ENCODE measurements at regions not wholly inside any gene's neighbourhood (a gene's known extent, or its start where the extent isn't known, plus 50 kb on each side); places are given as distances from the start of the nearest gene placed in this dataset.
"Not testable (repeated sequence)": the region's sequence is repeated elsewhere in the genome, so short reads cannot be mapped to it uniquely, and the experiment has no call there.

- 51 to 75% methylated on average over 3 to 6 of the region's 6 CpGs for WGBS, 2 donors (ENCODE audit: low coverage in 1 of 2)
- Histone ChIP-seq H3K4me3 (no peak overlapping the region), H3K9me3 (no peaks in the 10 kb centered on the region), H3K27ac (no peak overlapping the region), H3K27me3 (no peaks in the 10 kb centered on the region), H3K36me3 (no peaks in the 10 kb centered on the region), H3K4me1 (no peaks in the 10 kb centered on the region)
- in situ Hi-C loops (cut with MboI; ENCODE audit: low pct_ligation_motif_present in 1 of 4, low pct_unique_long_range_greater_than_20kb in 1 of 4, low sequenced_read_pairs in 3 of 4) (no loop called here), intact Hi-C loops (cut with DNase I; ENCODE audit: low total_unique reads) (no loop called here)
- DNase-seq, result no peak
- TF ChIP-seq EP300 (IDR thresholded peaks at IDR 0.05; ENCODE audit: low read depth) (no peak), CTCF (IDR thresholded peaks at IDR 0.05) (no peak)
Measured at GRCh38 chrX:142891046-142891445, 134.7 kb upstream of the SPANXN4 start.

- Histone ChIP-seq H3K27ac (no peak overlapping the region), H3K4me3 (no peak overlapping the region), H3K4me1 (no peaks in the 10 kb centered on the region), H3K36me3 (no peaks in the 10 kb centered on the region), H3K27me3 (no peaks in the 10 kb centered on the region), H3K9me3 (no peaks in the 10 kb centered on the region)
- in situ Hi-C loops (cut with MboI; ENCODE audit: low pct_ligation_motif_present in 1 of 4, low pct_unique_long_range_greater_than_20kb in 1 of 4, low sequenced_read_pairs in 3 of 4), result no loop called here
- 50 to 53% methylated on average over 1 of the region's 1 CpG for WGBS, 2 donors (ENCODE audit: low coverage in 1 of 2)
- intact Hi-C loops (cut with DNase I; ENCODE audit: low total_unique reads), result no loop called here
- no peak for DNase-seq
- TF ChIP-seq POLR2AphosphoS5 (IDR thresholded peaks at IDR 0.05), result no peak
- TF ChIP-seq EP300 (IDR thresholded peaks at IDR 0.05; ENCODE audit: low read depth), result no peak
- no peak for TF ChIP-seq POLR2A (IDR thresholded peaks at IDR 0.05)
- no peak for TF ChIP-seq CTCF (IDR thresholded peaks at IDR 0.05)
Measured at GRCh38 chrX:142898164-142898563, 127.6 kb upstream of the SPANXN4 start.

- Histone ChIP-seq H3K27ac (no peak overlapping the region), H3K36me3 (no peaks in the 10 kb centered on the region), H3K9me3 (no peaks in the 10 kb centered on the region), H3K27me3 (no peaks in the 10 kb centered on the region), H3K4me3 (no peak overlapping the region), H3K4me1 (no peaks in the 10 kb centered on the region)
- intact Hi-C loops (cut with DNase I; ENCODE audit: low total_unique reads), result no loop called here
- DNase-seq, result no peak
- in situ Hi-C loops (cut with MboI; ENCODE audit: low pct_ligation_motif_present in 1 of 4, low pct_unique_long_range_greater_than_20kb in 1 of 4, low sequenced_read_pairs in 3 of 4), result no loop called here
- TF ChIP-seq EP300 (IDR thresholded peaks at IDR 0.05; ENCODE audit: low read depth) (no peak), CTCF (IDR thresholded peaks at IDR 0.05) (no peak), POLR2A (IDR thresholded peaks at IDR 0.05) (no peak), POLR2AphosphoS5 (IDR thresholded peaks at IDR 0.05) (no peak)
- WGBS, 2 donors (ENCODE audit: low coverage in 1 of 2), result 85% methylated on average over 2 of the region's 2 CpGs; no CpG with 5 or more reads in 1 of the 2 donors
Measured at GRCh38 chrX:142923201-142923600, 102.5 kb upstream of the SPANXN4 start.

DNA sequence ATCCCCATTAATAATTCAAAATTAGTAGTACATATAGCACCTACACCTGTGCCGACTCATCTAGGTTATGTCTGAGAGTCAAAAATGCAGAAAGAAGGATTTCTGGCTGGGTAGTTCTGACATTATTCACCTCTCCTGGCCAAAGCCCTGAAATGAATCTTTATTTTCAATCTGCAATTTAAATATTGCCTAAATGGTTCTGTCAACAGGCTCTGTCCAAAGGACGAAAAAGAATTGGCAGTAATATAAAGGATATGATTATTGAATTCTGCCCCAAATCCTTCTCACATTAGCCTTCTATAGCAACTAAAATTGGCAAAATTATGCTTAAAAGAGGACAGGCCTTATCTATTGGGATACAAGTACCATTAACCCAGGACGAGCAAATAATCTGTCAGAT lies 86.9 kb upstream of the SPANXN4 start:
- 83 to 92% methylated on average over 3 of the region's 3 CpGs for WGBS, 2 donors (ENCODE audit: low coverage in 1 of 2)
- no peak overlapping the region for H3K27ac ChIP-seq
- no peak overlapping the region for H3K4me3 ChIP-seq
- intact Hi-C loops (cut with DNase I; ENCODE audit: low total_unique reads) (no loop called here), in situ Hi-C loops (cut with MboI; ENCODE audit: low pct_ligation_motif_present in 1 of 4, low pct_unique_long_range_greater_than_20kb in 1 of 4, low sequenced_read_pairs in 3 of 4) (no loop called here)
- no peaks in the 10 kb centered on the region for H3K9me3 ChIP-seq
- no peaks in the 10 kb centered on the region for H3K4me1 ChIP-seq
- no peak for DNase-seq
- H3K36me3 ChIP-seq, result no peaks in the 10 kb centered on the region
- TF ChIP-seq EP300 (IDR thresholded peaks at IDR 0.05; ENCODE audit: low read depth), result no peak
- no peak for TF ChIP-seq POLR2A (IDR thresholded peaks at IDR 0.05)
- no peak for TF ChIP-seq CTCF (IDR thresholded peaks at IDR 0.05)
- TF ChIP-seq POLR2AphosphoS5 (IDR thresholded peaks at IDR 0.05), result no peak
- no peaks in the 10 kb centered on the region for H3K27me3 ChIP-seq

DNA sequence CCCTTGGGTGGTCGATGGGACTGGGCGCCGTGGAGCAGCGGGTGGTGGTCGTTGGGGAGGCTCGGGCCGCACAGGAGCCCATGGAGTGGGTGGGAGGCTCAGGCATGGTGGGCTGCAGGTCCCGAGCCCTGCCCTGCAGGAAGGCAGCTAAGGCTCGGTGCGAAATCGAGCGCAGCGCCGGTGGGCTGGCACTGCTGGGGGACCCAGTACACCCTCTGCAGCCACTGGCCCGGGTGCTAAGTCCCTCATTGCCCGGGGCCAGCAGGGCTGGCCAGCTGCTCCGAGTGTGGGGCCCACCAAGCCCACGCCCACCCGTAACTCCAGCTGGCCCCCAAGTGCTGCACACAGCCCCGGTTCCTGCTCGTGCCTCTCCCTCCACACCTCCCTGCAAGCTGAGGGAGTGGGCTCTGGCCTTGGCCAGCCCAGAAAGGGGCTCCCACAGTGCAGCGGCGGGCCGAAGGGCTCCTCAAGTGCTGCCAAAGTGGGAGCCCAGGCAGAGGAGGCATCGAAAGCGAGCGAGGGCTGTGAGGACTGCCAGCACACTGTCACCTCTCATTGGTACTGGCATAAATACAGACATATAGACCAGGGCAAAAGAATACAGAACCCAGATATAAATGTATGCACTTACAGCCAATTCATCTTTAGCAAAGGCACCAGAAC lies 53.5 kb upstream of the SPANXN4 start:
- WGBS, 2 donors (ENCODE audit: low coverage in 1 of 2), result 90% methylated on average over 22 of the region's 27 CpGs; no CpG with 5 or more reads in 1 of the 2 donors
- H3K4me3 ChIP-seq; H3K27me3 ChIP-seq; H3K27ac ChIP-seq; intact Hi-C loops (cut with DNase I; ENCODE audit: low total_unique reads); DNase-seq; H3K36me3 ChIP-seq; H3K4me1 ChIP-seq; in situ Hi-C loops (cut with MboI; ENCODE audit: low pct_ligation_motif_present in 1 of 4, low pct_unique_long_range_greater_than_20kb in 1 of 4, low sequenced_read_pairs in 3 of 4); H3K9me3 ChIP-seq: not testable (repeated sequence)

All from transverse colon (tissue), 4 donors.